Motor neuron (in vitro differentiated cells): ENCODE measurements at regions not wholly inside any gene's neighbourhood (a gene's known extent, or its start where the extent isn't known, plus 50 kb on each side); places are given as distances from the start of the nearest gene placed in this dataset.

ENCODE experiments used
- ATAC-seq, 8 experiments: fragments of 200-7000 bp; cut with Tn5 transposase; replicated peaks in 6 of 8; 2 replicates each; pipeline ENCODE4 v1.8.0; 2021; ENCODE audit warnings: mild to moderate bottlenecking in 8 of 8, moderate library complexity in 8 of 8
- H3K27ac ChIP-seq, 2 donors: fragments of 250-450 bp; sonication (Bioruptor Pico); 2 replicates each; pipeline ENCODE4 v1.9.0; 2021; ENCODE audit warnings: antibody characterized with exemption in 2 of 2, mild to moderate bottlenecking in 2 of 2, moderate library complexity in 1 of 2
- H3K4me1 ChIP-seq, 2 donors: fragments of 250-450 bp; sonication (Bioruptor Pico); replicated peaks in 1 of 2; 2 replicates each; pipeline ENCODE4 v1.6.1; 2021; ENCODE audit warnings: antibody characterized with exemption in 2 of 2, mild to moderate bottlenecking in 2 of 2, moderate library complexity in 1 of 2
- H3K4me3 ChIP-seq, 5 donors: fragments of 250-450 bp; sonication (Bioruptor Pico); 2 replicates each; pipeline ENCODE4 v1.9.0; 2021; ENCODE audit warnings: antibody characterized with exemption in 5 of 5, mild to moderate bottlenecking in 5 of 5, moderate library complexity in 4 of 5
- WGBS, 10 experiments: fragments of 450-650 bp; shearing (Covaris generic); methylation state at CpG; one replicate each; pipeline ENCODE4 v1.0.0; 2022; 5-methylcytosine and 5-hydroxymethylcytosine counted together
- in situ Hi-C, 9 experiments: fragments of 400-800 bp; cut with MboI; loops; one replicate each; pipeline ENCODE4 v1.15.0; 2021; ENCODE audit warnings: low sequenced_read_pairs in 9 of 9, low pct_unique_long_range_greater_than_20kb in 2 of 9; ENCODE audit not compliant: unreplicated experiment in 9 of 9

- WGBS, 10 experiments = 0 to 100% (median 67%) methylated on average over 1 of the region's 1 CpG; no CpG with 5 or more reads in 1 of the 10 experiments
- no peak for ATAC-seq
- H3K4me1 ChIP-seq = no peaks in the 10 kb centered on the region
- in situ Hi-C loops = no loop called here
- H3K4me3 ChIP-seq = no peak overlapping the region
- no peak overlapping the region for H3K27ac ChIP-seq
Measured at GRCh38 chr4:168019019-168019651, 73.2 kb upstream of the ANXA10 start.

- H3K27ac ChIP-seq = no peak overlapping the region
- in situ Hi-C loops = no loop called here
- ATAC-seq = no peak
- H3K4me1 ChIP-seq = no peaks in the 10 kb centered on the region
- WGBS, 10 experiments = 0 to 100% (median 88%) methylated on average over 2 of the region's 2 CpGs; no CpG with 5 or more reads in 3 of the 10 experiments
- H3K4me3 ChIP-seq = no peak overlapping the region
Measured at GRCh38 chr4:168019921-168020320, 72.4 kb upstream of the ANXA10 start.

GRCh38 chr4:168021666-168022065, 70.7 kb upstream of the ANXA10 start:
- ATAC-seq = no peak
- Histone ChIP-seq H3K4me1 (no peaks in the 10 kb centered on the region), H3K4me3 (no peak overlapping the region), H3K27ac (no peak overlapping the region)
- 14 to 100% (median 83%) methylated on average over 1 of the region's 1 CpG; no CpG with 5 or more reads in 5 of the 10 experiments for WGBS, 10 experiments
- in situ Hi-C loops = no loop called here

GRCh38 chr4:168028568-168028967, 63.8 kb upstream of the ANXA10 start:
- ATAC-seq = peak in 3 of 8 experiments; percentile 44 to 64 (median 48)
- H3K4me1 ChIP-seq = no peaks in the 10 kb centered on the region
- 7 to 100% (median 78%) methylated on average over 1 to 2 of the region's 2 CpGs; no CpG with 5 or more reads in 1 of the 10 experiments for WGBS, 10 experiments
- H3K4me3 ChIP-seq = no peak overlapping the region
- in situ Hi-C loops = no loop called here
- no peak overlapping the region for H3K27ac ChIP-seq

GRCh38 chr4:168028970-168029597, 63.3 kb upstream of the ANXA10 start:
- Histone ChIP-seq H3K27ac (no peak overlapping the region), H3K4me1 (no peaks in the 10 kb centered on the region), H3K4me3 (no peak overlapping the region)
- in situ Hi-C loops = no loop called here
- 0 to 100% (median 42%) methylated on average over 1 to 4 of the region's 5 CpGs; no CpG with 5 or more reads in 1 of the 10 experiments for WGBS, 10 experiments
- peak in 3 of 8 experiments; percentile 30 to 69 (median 68) for ATAC-seq

GRCh38 chr4:168037676-168038075, 54.7 kb upstream of the ANXA10 start:
- Histone ChIP-seq H3K4me3 (no peak overlapping the region), H3K27ac (no peak overlapping the region), H3K4me1 (no peaks in the 10 kb centered on the region)
- ATAC-seq = no peak
- WGBS, 10 experiments = 6 to 100% (median 89%) methylated on average over 1 to 2 of the region's 2 CpGs; no CpG with 5 or more reads in 1 of the 10 experiments
- in situ Hi-C loops = no loop called here

GRCh38 chr4:168039593-168039992, 52.7 kb upstream of the ANXA10 start:
- 29 to 100% (median 67%) methylated on average over 1 of the region's 1 CpG; no CpG with 5 or more reads in 3 of the 10 experiments for WGBS, 10 experiments
- H3K4me3 ChIP-seq = no peak overlapping the region
- in situ Hi-C loops = no loop called here
- no peaks in the 10 kb centered on the region for H3K4me1 ChIP-seq
- no peak for ATAC-seq
- no peak overlapping the region for H3K27ac ChIP-seq
